ENCODE measurements at regions not wholly inside any gene's neighbourhood (a gene's known extent, or its start where the extent isn't known, plus 50 kb on each side); places are given as distances from the start of the nearest gene placed in this dataset.

- TF ChIP-seq POLR2A (IDR thresholded peaks at IDR 0.05; ENCODE audit: low read length) (no peak), GATA1 (IDR thresholded peaks at IDR 0.05; ENCODE audit: low read depth, low read length) (no peak)
These were observed 334.2 kb downstream of the GRB14 start for GRCh38 chr2:164287056-164287455.

Data from erythroblast (primary cell).